ENCODE measurements at regions not wholly inside any gene's neighbourhood (a gene's known extent, or its start where the extent isn't known, plus 50 kb on each side); places are given as distances from the start of the nearest gene placed in this dataset.

DNA sequence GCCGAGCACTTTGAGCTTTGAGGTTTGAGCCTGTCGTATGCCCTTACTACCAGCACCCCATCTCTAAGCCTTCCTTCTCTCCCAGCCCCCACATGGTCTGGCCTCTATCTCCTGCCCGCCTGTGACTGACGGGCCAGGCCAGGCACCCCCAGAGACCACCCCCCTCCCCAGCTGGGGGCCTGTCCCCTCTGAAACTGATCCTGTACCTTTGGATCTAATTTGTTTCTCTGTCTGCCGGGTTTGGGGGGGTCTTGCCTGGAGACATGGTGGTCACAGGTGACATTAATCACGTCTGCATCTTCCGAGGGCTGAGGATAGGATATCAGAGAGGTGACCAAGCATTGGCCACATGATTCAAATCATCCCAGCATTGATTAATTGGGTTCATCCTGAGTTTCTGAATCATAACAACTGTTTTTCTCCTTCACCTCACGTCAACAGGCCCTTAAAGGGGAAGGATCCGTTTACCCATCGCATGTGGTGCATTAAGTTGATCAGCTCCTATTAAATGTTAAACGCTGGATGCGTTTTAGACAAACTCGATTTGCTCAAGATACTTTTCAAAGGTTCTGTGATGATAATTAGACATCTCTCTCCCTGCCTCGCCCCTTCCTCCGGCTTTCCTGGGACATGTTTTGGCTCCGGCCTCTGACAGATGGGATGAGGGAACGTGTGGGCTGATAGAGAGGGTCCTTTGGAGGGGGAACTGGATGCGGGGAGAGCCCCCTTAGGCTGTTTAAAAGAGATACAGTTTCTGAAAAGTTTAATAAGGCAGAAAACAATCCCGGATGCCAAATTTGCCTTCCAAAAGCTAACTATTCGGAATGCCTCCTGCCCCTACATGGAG is 63.3 kb upstream of the TBX3 start:
- no peak overlapping the region for H3K27ac Mint-ChIP-seq
- H3K36me3 Mint-ChIP-seq (ENCODE audit: low read depth) = no peaks in the 10 kb centered on the region
- no peak for DNase-seq
- intact Hi-C loops (cut with micrococcal nuclease) = no loop called here
- H3K9me3 Mint-ChIP-seq = no peaks in the 10 kb centered on the region
- no peak overlapping the region for H3K4me3 Mint-ChIP-seq
- H3K27me3 Mint-ChIP-seq = no peaks in the 10 kb centered on the region
- H3K4me1 Mint-ChIP-seq = no peaks in the 10 kb centered on the region

DNA sequence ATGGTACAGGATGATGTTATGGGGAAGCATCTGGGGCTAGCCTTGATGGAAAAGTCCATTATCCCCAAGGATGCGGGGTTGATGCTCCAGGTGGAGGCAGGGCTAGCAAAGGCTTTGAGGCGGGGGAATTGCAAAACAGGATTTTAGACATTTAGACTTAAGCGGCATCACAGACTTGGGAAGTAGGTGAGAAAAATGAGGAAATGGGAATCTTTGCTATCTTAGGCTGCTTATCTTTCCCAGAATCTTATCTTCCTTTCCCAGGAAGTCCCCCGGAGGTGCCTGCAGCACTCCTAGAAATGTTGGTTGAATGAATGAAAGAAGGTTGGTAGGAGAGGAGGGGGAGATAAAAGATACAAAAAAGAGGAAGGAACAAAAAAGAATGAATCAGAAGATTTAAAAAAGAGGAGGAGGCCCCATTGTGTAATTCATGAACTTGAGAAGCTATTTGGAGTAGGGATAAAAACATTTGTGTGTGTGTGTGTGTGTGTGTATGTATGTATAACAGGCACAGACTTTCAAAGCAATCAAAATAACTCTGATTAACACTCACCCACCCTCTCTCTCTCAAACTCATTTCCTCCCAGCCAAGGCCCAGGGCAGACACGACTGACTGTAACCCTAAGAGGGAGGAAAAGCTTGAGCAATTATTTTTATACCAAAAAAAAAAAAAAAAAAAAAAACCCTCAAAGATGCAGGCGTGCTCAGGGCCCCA is 62.5 kb upstream of the TBX3 start:
- no peaks in the 10 kb centered on the region for H3K9me3 Mint-ChIP-seq
- H3K27ac Mint-ChIP-seq = no peak overlapping the region
- H3K36me3 Mint-ChIP-seq (ENCODE audit: low read depth) = no peaks in the 10 kb centered on the region

DNA sequence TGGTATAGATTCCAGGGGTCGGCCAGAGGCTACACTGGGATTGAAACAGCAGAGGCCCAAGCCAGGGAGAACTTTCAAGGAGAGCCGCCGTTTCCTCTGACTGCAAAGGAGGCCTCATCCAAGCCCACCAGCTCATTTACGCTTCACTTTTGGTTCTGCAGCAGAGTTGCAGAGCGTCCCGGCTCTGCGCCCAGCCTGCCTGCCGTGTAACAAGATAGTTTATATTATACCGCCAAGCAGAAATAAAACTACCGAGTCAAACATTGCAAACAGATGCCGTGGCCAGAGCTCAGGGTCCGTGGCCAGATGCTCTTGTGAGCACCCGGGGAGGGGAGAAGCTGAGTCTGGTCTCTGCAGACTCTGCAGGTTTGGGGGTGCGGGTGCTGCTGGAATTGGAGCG is 60.7 kb upstream of the TBX3 start:
- Mint-ChIP-seq H3K9me3 (no peaks in the 10 kb centered on the region), H3K27ac (no peak overlapping the region), H3K4me3 (no peak overlapping the region), H3K4me1 (no peaks in the 10 kb centered on the region), H3K36me3 (ENCODE audit: low read depth) (no peaks in the 10 kb centered on the region), H3K27me3 (no peaks in the 10 kb centered on the region)
- DNase-seq = no peak
- intact Hi-C loops (cut with micrococcal nuclease) = no loop called here

More for the DNA sequence above, 62.5 kb upstream of the TBX3 start:
- Mint-ChIP-seq H3K4me3 (no peak overlapping the region), H3K4me1 (no peaks in the 10 kb centered on the region), H3K27me3 (no peaks in the 10 kb centered on the region)
- DNase-seq = no peak
- intact Hi-C loops (cut with micrococcal nuclease) = no loop called here

DNA sequence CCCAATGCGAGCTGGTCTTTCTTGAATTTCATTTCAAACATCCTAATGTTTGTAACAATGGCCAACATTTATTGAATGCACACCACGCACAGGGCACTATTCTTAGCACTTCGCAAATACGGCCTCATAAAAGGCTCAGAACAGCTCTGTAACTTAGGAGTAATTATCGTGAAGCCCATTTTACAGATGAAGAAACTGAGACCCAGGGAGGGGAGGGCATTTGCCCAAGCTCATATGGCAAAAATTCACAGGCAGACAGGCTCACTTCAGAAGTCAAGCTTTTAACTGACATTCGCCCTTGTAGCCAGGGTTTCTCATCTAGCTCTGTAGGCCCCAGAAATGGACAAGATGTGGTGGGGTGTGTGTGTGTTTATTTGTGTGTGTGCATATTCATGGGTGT is 60.3 kb upstream of the TBX3 start:
- Mint-ChIP-seq H3K27me3 (no peaks in the 10 kb centered on the region), H3K4me3 (no peak overlapping the region), H3K27ac (no peak overlapping the region), H3K36me3 (ENCODE audit: low read depth) (no peaks in the 10 kb centered on the region), H3K4me1 (no peaks in the 10 kb centered on the region), H3K9me3 (no peaks in the 10 kb centered on the region)
- no peak for DNase-seq
- intact Hi-C loops (cut with micrococcal nuclease) = no loop called here

DNA sequence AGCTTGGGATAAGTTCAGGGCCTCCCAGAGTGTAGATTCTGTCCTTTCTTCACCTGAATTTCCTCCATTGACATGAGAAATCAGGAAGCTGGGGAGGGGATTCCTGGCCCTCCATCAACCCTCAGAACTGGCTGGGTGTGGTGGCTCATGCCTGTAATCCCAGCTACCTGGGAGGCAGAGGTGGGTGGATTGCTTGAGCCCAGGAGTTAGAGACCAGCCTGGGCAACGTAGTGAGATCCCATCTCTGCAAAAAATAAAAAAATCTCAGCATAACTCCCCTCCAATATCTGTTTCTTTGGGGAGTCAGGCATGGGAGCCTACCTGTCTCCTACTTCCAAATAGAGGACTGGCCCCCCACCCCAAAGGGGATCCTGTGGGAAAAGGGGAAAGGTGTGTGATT is 59.8 kb upstream of the TBX3 start:
- H3K36me3 Mint-ChIP-seq (ENCODE audit: low read depth) = no peaks in the 10 kb centered on the region
- no peak overlapping the region for H3K27ac Mint-ChIP-seq
- H3K4me1 Mint-ChIP-seq = no peaks in the 10 kb centered on the region
- H3K4me3 Mint-ChIP-seq = no peak overlapping the region
- DNase-seq = no peak
- intact Hi-C loops (cut with micrococcal nuclease) = no loop called here
- H3K9me3 Mint-ChIP-seq = no peaks in the 10 kb centered on the region
- H3K27me3 Mint-ChIP-seq = no peaks in the 10 kb centered on the region

DNA sequence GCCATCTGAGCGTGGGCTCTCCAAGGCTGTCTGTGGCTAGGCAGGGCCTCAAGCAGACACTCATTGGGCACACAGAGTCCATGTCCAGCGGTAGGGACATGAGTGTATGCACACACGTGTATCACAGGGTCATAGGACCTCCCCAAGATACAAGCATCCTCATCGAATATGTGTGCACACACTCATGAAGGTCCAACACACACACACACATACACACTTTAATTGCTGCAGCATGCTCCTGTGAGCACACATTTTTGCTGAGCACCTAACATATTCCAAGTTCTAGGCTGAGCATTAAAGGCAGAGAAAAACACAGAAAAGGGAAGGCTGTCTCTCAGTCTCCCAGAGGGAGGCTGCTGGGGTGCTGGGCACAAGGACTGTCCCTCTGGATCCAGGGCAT is 59.3 kb upstream of the TBX3 start:
- Mint-ChIP-seq H3K36me3 (ENCODE audit: low read depth) (no peaks in the 10 kb centered on the region), H3K27ac (no peak overlapping the region), H3K9me3 (no peaks in the 10 kb centered on the region), H3K27me3 (no peaks in the 10 kb centered on the region), H3K4me1 (no peaks in the 10 kb centered on the region), H3K4me3 (no peak overlapping the region)
- intact Hi-C loops (cut with micrococcal nuclease) = no loop called here
- no peak for DNase-seq

DNA sequence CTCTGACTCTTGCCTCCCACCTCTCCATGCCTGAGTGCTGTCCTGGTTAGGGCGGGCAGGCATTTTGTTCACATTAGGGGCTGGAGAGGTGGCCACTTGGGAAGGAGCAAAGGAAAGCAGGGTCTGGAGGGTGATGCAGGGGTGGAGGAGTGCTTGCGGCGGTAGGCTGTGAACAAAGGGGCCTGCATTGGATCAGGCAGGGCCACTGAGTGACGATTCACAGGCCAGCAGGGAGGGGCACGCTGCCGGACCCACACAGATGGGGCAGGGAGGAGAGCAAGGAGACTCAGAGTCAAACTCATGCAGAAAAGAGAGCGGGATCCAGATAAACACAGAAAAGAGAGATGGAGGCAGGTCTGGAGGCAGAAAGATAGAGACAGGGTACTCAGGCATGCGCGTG is 58.4 kb upstream of the TBX3 start:
- Mint-ChIP-seq H3K36me3 (ENCODE audit: low read depth) (no peaks in the 10 kb centered on the region), H3K4me3 (no peak overlapping the region), H3K4me1 (no peaks in the 10 kb centered on the region), H3K9me3 (no peaks in the 10 kb centered on the region), H3K27ac (no peak overlapping the region), H3K27me3 (peaks cover 1% of the 10 kb centered on the region)
- intact Hi-C loops (cut with micrococcal nuclease) = no loop called here
- no peak for DNase-seq

DNA sequence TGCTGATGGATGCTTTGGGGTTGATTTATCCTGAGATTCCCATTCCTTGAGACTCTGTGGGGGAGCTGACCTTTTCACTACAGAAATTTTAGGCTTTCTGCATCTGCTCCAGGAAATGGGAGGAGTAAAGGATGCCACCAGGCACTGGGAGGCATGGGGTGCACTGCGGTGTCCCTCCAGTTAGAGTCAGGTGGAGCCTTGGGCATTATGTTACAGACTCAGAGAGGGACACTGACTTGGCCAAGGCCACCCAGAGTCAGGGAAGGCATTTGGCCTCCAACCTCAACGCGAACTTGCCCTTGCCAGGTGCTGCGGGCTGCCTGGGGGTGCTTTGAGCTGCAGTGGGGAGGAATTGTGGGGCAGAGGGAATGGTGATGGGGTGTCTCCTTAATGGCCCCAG is 58.0 kb upstream of the TBX3 start:
- intact Hi-C loops (cut with micrococcal nuclease) = no loop called here
- Mint-ChIP-seq H3K4me3 (no peak overlapping the region), H3K4me1 (no peaks in the 10 kb centered on the region), H3K27me3 (peaks cover 1% of the 10 kb centered on the region), H3K9me3 (no peaks in the 10 kb centered on the region), H3K36me3 (ENCODE audit: low read depth) (no peaks in the 10 kb centered on the region), H3K27ac (no peak overlapping the region)
- DNase-seq = no peak

DNA sequence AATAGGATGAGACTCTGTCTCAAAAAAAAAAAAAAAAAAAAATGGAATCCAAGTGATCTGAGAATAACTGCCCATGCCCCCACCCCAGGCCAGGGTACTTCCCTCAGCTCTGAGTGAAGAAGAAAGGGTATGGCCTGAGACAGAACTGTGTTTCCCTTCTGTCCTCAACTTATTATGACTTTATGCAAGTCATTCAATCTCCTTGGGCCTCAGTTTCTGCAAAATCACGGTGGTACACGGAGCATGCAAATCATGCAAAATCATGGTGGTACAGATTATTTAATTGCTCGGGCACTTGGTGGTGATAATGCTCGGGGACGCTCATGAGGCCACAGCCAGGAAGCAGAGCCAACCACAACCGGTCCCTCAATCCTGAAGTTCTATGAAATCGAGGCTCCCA is 56.5 kb upstream of the TBX3 start:
- Mint-ChIP-seq H3K36me3 (ENCODE audit: low read depth) (no peaks in the 10 kb centered on the region), H3K27me3 (peaks cover 9% of the 10 kb centered on the region), H3K27ac (no peak overlapping the region), H3K4me1 (no peaks in the 10 kb centered on the region), H3K9me3 (no peaks in the 10 kb centered on the region), H3K4me3 (no peak overlapping the region)
- intact Hi-C loops (cut with micrococcal nuclease) = no loop called here
- DNase-seq = no peak

DNA sequence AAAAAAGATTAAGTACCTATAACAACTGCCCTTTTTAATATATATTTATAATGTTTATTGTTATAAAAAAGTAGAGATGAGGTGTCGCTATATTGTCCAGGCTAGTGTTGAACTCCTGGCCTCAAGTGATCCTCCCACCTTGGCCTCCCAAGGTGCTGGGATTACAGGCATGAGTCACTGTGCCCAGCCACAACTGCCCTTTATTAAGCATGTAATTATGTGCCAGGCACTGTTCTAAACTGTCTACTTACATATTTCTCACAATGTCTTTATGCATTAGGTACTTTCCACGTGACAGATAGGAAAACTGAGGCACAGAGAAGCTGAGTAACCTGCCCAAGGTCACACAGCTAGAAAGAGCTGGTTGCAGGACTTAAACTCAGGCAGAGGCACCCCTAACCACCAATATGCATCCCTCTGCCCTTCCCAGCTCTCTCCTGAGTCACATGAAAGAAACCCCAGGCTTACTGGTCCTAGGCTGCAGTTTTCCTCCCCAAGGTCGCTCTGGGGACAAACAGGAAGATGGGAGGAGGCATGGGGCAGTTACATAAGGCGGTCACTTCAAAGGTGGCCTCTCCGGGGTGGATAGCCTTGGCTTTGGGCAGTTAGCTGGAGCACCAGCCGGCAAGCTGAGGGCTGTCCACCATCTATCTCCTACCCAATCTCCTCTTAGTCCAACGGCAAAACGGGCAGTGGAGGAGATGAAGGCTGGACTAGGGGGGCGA is 54.6 kb upstream of the TBX3 start:
- Mint-ChIP-seq H3K9me3 (no peaks in the 10 kb centered on the region), H3K27me3 (peaks cover 21% of the 10 kb centered on the region), H3K4me1 (no peaks in the 10 kb centered on the region), H3K4me3 (no peak overlapping the region), H3K27ac (no peak overlapping the region), H3K36me3 (ENCODE audit: low read depth) (no peaks in the 10 kb centered on the region)
- DNase-seq = no peak
- intact Hi-C loops (cut with micrococcal nuclease) = loop anchor here (5.0 kb wide), 1 partner anchor 71 kb away; no protein-coding TSS in a partner anchor

DNA sequence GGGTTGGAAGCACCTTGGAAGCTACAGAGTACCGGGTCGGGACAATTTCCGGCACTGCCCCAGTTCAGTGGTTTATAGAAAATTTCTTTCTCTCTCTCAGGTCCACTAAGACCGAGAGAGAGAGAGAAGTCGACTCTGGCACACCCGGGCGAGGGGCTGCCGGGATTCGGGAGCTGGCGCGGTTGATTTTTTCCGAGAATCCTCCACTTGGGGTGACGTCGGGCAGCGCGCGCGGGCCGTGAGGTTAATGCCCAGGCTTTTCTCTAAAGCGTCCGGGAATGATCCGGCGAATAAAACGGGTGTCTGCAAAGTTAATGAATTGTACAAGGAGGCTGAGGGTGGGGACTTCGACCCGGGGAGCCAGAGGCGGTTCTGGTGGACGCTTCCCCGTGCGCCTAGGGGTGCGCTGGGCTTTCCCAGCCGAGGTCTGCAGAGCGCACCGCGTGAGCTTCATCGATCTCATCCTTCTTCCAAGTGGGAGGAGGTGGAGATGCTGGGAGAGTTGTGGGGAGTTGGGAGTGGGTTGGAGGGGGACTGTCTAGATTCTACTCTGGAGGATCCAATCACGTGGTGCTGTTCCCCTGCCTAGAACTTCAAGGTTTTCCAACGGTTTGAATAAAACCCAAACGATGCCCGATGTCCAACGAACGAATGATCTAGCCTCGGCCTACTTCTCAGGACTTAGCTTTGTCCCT is 51.9 kb upstream of the TBX3 start:
- Mint-ChIP-seq H3K4me1 (no peaks in the 10 kb centered on the region), H3K27me3 (peaks cover 23% of the 10 kb centered on the region), H3K9me3 (no peaks in the 10 kb centered on the region), H3K4me3 (no peak overlapping the region), H3K27ac (no peak overlapping the region), H3K36me3 (ENCODE audit: low read depth) (no peaks in the 10 kb centered on the region)
- DNase-seq = no peak
- intact Hi-C loops (cut with micrococcal nuclease) = loop anchor here (5.0 kb wide), 1 partner anchor 69 kb away; no protein-coding TSS in a partner anchor

DNA sequence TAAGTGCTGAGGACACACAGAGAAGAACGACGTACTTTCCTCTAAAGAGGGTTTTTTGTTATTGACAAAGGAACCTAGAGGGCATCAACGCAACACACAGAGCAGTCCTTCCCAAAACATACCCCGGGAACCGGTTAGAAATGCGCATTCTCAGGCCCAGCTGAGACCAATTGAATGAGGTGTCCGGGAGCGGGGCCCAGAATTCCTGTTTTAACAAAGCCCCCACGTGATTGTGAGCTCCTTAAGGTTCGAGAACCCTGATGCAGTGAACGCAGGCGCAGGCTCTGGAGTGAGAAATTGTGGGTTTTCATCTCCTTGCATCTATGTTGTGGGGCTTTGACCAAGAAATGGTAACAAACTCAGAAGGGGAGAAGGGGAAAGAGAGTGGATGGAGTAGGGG is 51.0 kb upstream of the TBX3 start:
- no peak overlapping the region for H3K4me3 Mint-ChIP-seq
- no peaks in the 10 kb centered on the region for H3K4me1 Mint-ChIP-seq
- intact Hi-C loops (cut with micrococcal nuclease) = loop anchor here (5.0 kb wide), 1 partner anchor 68 kb away; no protein-coding TSS in a partner anchor
- no peaks in the 10 kb centered on the region for H3K9me3 Mint-ChIP-seq
- H3K27ac Mint-ChIP-seq = no peak overlapping the region
- DNase-seq = no peak
- peaks cover 23% of the 10 kb centered on the region for H3K27me3 Mint-ChIP-seq
- no peaks in the 10 kb centered on the region for H3K36me3 Mint-ChIP-seq (ENCODE audit: low read depth)

DNA sequence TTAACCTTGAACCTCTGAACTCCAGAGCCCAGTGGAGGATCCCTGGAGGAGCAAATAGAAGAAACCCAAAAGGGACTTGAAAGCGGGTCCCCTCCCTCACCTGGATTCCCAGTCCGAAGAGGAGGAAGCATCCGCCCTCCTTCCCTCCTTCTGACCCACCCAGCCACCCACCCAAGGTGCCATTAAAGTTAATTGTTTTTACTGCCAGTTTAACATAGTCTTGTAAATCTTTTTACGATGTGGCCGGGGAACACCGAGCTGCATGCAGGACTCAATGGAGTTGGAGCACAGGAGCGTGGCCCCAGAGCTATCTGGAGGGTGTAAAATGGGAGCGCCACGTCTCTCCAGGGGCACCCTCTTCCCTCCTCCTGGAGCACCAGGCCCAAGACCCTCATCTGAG is 49.9 kb upstream of the TBX3 start:
- Mint-ChIP-seq H3K9me3 (no peaks in the 10 kb centered on the region), H3K4me3 (no peak overlapping the region)

More for the DNA sequence above, 49.9 kb upstream of the TBX3 start:
- intact Hi-C loops (cut with micrococcal nuclease) = no loop called here
- H3K36me3 Mint-ChIP-seq (ENCODE audit: low read depth) = no peaks in the 10 kb centered on the region
- H3K27ac Mint-ChIP-seq = no peak overlapping the region
- DNase-seq = no peak
- peaks cover 23% of the 10 kb centered on the region for H3K27me3 Mint-ChIP-seq
- no peaks in the 10 kb centered on the region for H3K4me1 Mint-ChIP-seq

Data from activated CD4-positive, alpha-beta T cell treated with anti-CD3 and anti-CD28 coated beads, Interleukin-2, amount 10 ng/mL, durations not matched to agents 24 days and 14 days (primary cell).